DMS53 (cell line): ENCODE measurements at regions not wholly inside any gene's neighbourhood (a gene's known extent, or its start where the extent isn't known, plus 50 kb on each side); places are given as distances from the start of the nearest gene placed in this dataset.

Experiments used
- DNase-seq: peaks from one replicate; lab custom pipeline; 2025; lab: John Stamatoyannopoulos, UW

GRCh38 chr11:8340296-8340695, 76.6 kb upstream of the LMO1 start:
- no peak for DNase-seq

DNA sequence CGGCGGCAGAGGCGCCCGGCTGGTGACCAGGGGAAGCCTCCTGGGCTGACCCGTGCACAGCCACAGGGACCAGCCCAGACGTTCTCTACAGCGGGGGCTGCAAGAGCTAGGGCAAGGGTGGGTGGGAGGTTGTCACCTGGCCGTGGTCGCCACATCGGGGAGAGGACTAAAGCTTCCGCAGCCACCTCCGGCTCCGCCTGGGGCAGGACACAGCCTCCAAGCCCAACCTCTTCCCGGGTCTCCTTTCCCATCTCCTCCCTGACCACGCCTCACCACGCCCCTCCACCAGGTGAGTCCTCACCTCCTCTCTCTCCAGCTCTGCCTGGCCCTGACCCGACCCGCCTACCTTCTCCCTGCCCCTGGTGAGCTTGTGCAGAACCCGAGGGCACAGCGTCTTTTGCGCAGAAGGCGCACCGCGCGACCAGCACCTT, 75.9 kb upstream of the LMO1 start:
- DNase-seq = no peak

GRCh38 chr11:8338138-8338537, 74.5 kb upstream of the LMO1 start:
- DNase-seq = peak; percentile 73

DNA sequence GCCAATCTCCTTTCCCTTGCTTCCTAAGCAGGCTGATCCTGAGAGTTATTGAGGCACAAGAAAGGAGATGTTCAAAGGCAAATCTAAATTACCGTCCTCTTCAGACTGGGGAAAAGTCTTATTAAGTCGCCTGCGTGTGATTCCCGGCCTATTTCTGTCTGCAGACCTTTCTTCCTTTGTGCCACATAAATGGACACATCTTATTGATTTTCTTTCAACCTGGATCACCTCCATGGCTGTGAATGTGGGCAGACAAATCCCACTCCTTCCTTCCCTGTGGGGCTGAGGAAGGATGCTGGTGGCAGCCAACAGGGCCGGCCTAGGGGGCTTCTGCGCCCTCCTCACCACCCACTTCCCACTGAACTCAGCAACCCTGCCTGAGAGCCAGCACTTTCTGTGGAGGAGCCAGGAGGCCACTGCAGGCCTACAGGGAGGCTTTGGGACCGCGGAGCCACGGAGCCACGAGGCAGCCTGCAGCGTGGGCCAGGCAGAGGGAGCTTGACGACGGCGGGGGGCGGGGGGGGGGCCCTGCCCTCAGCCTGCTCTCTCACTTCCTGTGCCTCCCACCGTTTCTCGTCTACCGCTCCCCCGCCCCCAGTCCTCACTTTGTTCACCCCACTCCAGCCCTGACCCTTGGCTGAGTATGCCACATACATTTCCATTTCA, 73.6 kb upstream of the LMO1 start:
- no peak for DNase-seq

GRCh38 chr11:8336356-8337129, 72.9 kb upstream of the LMO1 start:
- DNase-seq = no peak

DNA sequence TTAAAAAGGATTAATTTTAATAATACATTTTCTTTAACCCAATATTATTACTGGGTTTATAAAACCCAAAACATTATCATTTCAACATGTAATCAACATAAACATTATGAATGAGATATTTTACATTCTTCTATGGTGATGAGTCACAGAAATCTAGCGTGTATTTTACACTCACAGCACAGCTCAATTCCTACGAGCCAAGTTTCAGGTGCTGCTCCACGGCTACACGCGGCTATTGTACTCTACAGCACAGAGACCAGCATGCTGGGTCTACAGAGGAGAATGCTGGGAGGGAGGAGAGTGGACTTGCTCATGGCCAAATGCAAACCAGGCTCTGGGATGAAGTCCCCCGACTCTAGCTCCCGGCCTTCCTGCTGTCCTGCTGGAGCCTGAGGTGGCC, 72.0 kb upstream of the LMO1 start:
- DNase-seq = no peak

GRCh38 chr11:8335186-8335585, 71.5 kb upstream of the LMO1 start:
- no peak for DNase-seq

- peak; percentile 76 for DNase-seq
These were observed 70.2 kb upstream of the LMO1 start for GRCh38 chr11:8333811-8334401.

GRCh38 chr11:8333376-8333775, 69.7 kb upstream of the LMO1 start:
- no peak for DNase-seq

GRCh38 chr11:8332891-8333290, 69.2 kb upstream of the LMO1 start:
- DNase-seq = no peak

GRCh38 chr11:8332196-8332595, 68.5 kb upstream of the LMO1 start:
- DNase-seq = no peak

- DNase-seq = no peak
These were observed 68.1 kb upstream of the LMO1 start for GRCh38 chr11:8331767-8332166.

GRCh38 chr11:8330896-8331295, 67.2 kb upstream of the LMO1 start:
- DNase-seq = no peak

DNA sequence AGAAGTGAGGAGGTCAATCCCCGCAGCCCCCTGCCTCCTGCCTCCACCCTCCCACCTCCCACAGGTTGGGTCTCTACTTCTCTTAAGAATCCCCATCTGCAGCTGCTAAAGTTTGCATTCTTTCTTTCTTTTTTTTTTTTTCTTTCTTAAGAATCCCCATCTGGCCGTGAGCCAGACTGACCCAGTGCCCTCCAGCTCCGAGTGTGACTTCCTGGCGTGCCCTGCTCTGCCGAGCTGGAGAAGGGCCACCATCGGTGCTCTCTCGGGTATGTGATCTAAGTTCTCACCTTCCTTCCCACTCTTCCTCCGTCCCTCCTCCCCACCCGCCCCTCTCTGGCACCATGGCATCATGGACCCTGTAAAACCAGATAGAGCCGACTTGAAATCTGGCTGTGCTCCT, 66.7 kb upstream of the LMO1 start:
- no peak for DNase-seq

DNA sequence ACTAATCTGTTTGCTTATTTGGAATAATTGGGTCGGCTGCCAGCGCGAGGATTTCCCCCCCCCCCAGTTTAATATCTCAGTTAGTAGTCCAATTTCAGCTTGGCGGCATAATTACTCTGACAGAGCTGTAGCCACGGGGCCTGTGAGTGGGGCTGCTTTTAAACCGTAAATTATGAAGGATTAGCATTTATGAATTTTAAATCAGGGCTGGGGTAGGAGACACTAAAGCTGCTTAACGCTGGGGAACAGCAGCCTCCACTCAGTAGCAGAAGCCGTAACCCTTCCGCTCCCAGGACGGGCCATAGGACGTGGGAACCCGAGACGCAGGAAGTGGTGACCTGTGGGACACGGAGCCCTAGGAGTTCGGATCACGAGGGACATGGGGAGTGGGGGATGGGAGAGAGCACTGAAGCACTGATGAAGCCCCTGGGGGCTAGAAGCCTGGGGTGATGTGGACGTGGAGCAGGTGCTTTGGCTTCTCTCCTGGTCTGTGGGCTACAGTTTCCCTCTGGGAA, 66.2 kb upstream of the LMO1 start:
- DNase-seq = no peak

GRCh38 chr11:8329336-8329735, 65.7 kb upstream of the LMO1 start:
- DNase-seq = no peak

DNA sequence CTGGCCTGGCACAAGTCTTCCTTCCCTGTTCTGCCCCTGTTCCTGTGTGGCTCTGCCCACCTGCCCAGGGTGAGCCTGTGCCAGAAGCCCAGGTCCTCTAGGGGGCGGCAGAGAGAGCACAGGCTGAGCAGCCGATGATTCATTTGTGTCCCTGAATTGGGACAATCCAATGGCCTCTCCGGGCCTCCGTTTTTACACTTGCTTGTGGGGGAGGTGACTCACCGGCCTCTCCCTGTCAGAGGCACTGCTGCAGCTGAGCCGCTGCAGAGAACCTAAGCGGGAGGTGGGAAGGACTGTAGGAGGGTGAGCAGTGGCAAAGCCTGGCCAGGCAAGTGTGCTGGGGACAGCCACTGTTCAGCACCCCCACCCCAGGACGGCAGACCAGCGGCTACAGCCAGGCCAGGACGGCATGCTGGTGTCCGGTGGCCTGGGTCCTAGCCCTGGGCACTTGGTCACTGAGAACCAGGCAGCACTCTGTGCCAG, 65.2 kb upstream of the LMO1 start:
- peak; percentile 98 for DNase-seq

GRCh38 chr11:8328231-8328794, 64.6 kb upstream of the LMO1 start:
- no peak for DNase-seq

GRCh38 chr11:8327761-8328192, 64.1 kb upstream of the LMO1 start:
- DNase-seq = no peak

DNA sequence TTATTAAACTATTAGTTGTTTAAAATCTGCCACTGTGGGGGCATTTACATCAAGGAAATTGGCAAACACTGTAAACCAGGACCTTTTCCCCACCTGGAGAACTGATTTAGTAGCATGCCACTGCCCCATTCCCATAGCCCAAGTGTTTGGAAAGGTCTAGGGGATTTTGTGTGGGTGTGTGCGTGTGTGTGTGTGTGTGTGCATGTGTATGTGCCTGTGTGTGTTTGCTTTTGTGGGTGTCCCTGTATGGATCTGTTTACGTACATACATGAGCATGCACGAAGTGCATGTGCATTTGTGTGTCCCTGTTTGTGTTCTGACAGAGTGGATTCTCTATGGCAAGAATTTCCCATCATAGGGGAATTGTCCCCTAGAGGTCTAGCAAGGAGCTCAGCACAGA, 62.7 kb upstream of the LMO1 start:
- DNase-seq = no peak

GRCh38 chr11:8325591-8326304, 62.1 kb upstream of the LMO1 start:
- no peak for DNase-seq
